IMR-90 (cell line): ENCODE measurements at regions not wholly inside any gene's neighbourhood (a gene's known extent, or its start where the extent isn't known, plus 50 kb on each side); places are given as distances from the start of the nearest gene placed in this dataset.

Source experiments
- ATAC-seq: fragments of 200-7000 bp; cut with Tn5 transposase; 2 replicates; pipeline ENCODE4 v1.9.1; 2020; ENCODE audit warnings: low read depth, mild to moderate bottlenecking, moderate library complexity
- BruUV-seq: library from RNA; stranded (reverse); fragments of 400-500 nt; replicated peaks from 2 replicates; lab custom pipeline; 2021; lab: Mats Ljungman, UMichigan
- CTCF ChIA-PET: fragments of 300-600 bp; formaldehyde crosslinking; extraction: SDS; loops from one replicate; lab custom pipeline; 2021; ENCODE audit warnings: antibody characterized with exemption; lab: Yijun Ruan, JAX
- POLR2A ChIA-PET: fragments of 300-600 bp; sonication (Branson Sonifier 250); formaldehyde crosslinking; loops from one replicate; lab custom pipeline; 2022; ENCODE audit warnings: antibody characterized with exemption; ENCODE audit not compliant: unreplicated experiment; lab: Charles Lee
- DNase-seq: peaks from one replicate; pipeline ENCODE4 v3.0.0; 2013
- H2AFZ ChIP-seq: replicated peaks from 2 replicates; pipeline ENCODE3; 2013; ENCODE audit warnings: low read length, mild to moderate bottlenecking; ENCODE audit not compliant: poor library complexity
- H2AK5ac ChIP-seq: 2 replicates; pipeline ENCODE4 v1.6.1; 2013; ENCODE audit warnings: low read depth, low read length, inconsistent platforms
- H2AK9ac ChIP-seq: replicated peaks from 2 replicates; pipeline ENCODE3; 2013; ENCODE audit warnings: mild to moderate bottlenecking, low read depth, low read length, moderate library complexity; ENCODE audit not compliant: poor library complexity
- H2BK120ac ChIP-seq: 2 replicates; pipeline ENCODE4 v1.6.1; 2013; ENCODE audit warnings: low read depth, low read length, inconsistent platforms
- H2BK15ac ChIP-seq: 3 replicates; pipeline ENCODE4 v1.6.1; 2013; ENCODE audit warnings: low read depth, low read length, inconsistent platforms
- H2BK20ac ChIP-seq: 2 replicates; pipeline ENCODE4 v1.6.1; 2013; ENCODE audit warnings: low read depth, mild to moderate bottlenecking, inconsistent platforms, low read length, moderate library complexity
- H2BK5ac ChIP-seq: 2 replicates; pipeline ENCODE4 v1.6.1; 2013; ENCODE audit warnings: mild to moderate bottlenecking, low read depth, low read length, inconsistent platforms; ENCODE audit not compliant: poor library complexity, severe bottlenecking
- H3K14ac ChIP-seq: replicated peaks from 2 replicates; pipeline ENCODE4 v1.6.1; 2013; ENCODE audit warnings: low read depth, low read length, inconsistent platforms
- H3K18ac ChIP-seq: 2 replicates; pipeline ENCODE4 v1.6.1; 2013; ENCODE audit warnings: low read depth, low read length, control low read depth
- H3K23ac ChIP-seq: 2 replicates; pipeline ENCODE4 v1.6.1; 2013; ENCODE audit warnings: low read depth, low read length, inconsistent platforms
- H3K27ac ChIP-seq: 2 replicates; pipeline ENCODE4 v1.5.1; 2013; ENCODE audit warnings: mild to moderate bottlenecking, control low read depth, low read length; ENCODE audit not compliant: insufficient read depth
- H3K27me3 ChIP-seq: 2 replicates; pipeline ENCODE4 v1.6.1; 2013; ENCODE audit warnings: low read length; ENCODE audit not compliant: control insufficient read depth, insufficient read depth
- H3K36me3 ChIP-seq: 2 replicates; pipeline ENCODE4 v1.6.1; 2013; ENCODE audit warnings: low read length, mixed read lengths; ENCODE audit not compliant: control insufficient read depth, insufficient read depth
- H3K4ac ChIP-seq: 2 replicates; pipeline ENCODE4 v1.6.1; 2013; ENCODE audit warnings: low read depth, low read length, inconsistent platforms
- H3K4me1 ChIP-seq: 2 replicates; pipeline ENCODE4 v1.6.1; 2013; ENCODE audit warnings: low read length, mixed read lengths; ENCODE audit not compliant: control insufficient read depth, insufficient read depth
- H3K4me2 ChIP-seq: 2 replicates; pipeline ENCODE4 v1.6.1; 2013; ENCODE audit warnings: low read depth, mild to moderate bottlenecking, control low read depth, low read length, moderate library complexity
- H3K4me3 ChIP-seq: 2 replicates; pipeline ENCODE4 v1.5.1; 2013; ENCODE audit warnings: low read depth, mild to moderate bottlenecking, control low read depth, low read length, moderate library complexity; ENCODE audit not compliant: insufficient read depth
- H3K56ac ChIP-seq: 2 replicates; pipeline ENCODE4 v1.6.1; 2013; ENCODE audit warnings: low read length, inconsistent platforms; ENCODE audit not compliant: insufficient read depth; ENCODE audit errors: extremely low read depth
- H3K79me1 ChIP-seq, 2 experiments: 2 replicates each; pipeline ENCODE4 v1.6.1; 2013; ENCODE audit warnings: low read length in 2 of 2, inconsistent platforms in 1 of 2, low read depth in 1 of 2
- H3K9ac ChIP-seq: 2 replicates; pipeline ENCODE4 v1.6.1; 2013; ENCODE audit warnings: low read depth, low read length, control low read depth
- H3K9me1 ChIP-seq: 2 replicates; pipeline ENCODE4 v1.6.1; 2013; ENCODE audit warnings: low read length, inconsistent platforms; ENCODE audit not compliant: insufficient read depth
- H3K9me3 ChIP-seq: 2 replicates; pipeline ENCODE4 v1.6.1; 2013; ENCODE audit warnings: low read length; ENCODE audit not compliant: control insufficient read depth, insufficient read depth
- H4K20me1 ChIP-seq: 2 replicates; pipeline ENCODE4 v1.6.1; 2013; ENCODE audit warnings: low read length, inconsistent platforms; ENCODE audit not compliant: insufficient read depth
- H4K5ac ChIP-seq: 2 replicates; pipeline ENCODE4 v1.6.1; 2013; ENCODE audit warnings: mild to moderate bottlenecking, low read depth, low read length, control low read depth
- H4K8ac ChIP-seq, 2 experiments: 2 replicates each; pipeline ENCODE4 v1.6.1; 2013; ENCODE audit warnings: low read depth in 2 of 2, low read length in 2 of 2, control low read depth in 1 of 2, inconsistent platforms in 1 of 2
- H4K91ac ChIP-seq: 2 replicates; pipeline ENCODE4 v1.6.1; 2013; ENCODE audit warnings: low read depth, low read length, inconsistent platforms; ENCODE audit not compliant: insufficient read depth
- BHLHE40 ChIP-seq: fragments of 150-350 bp; IDR thresholded peaks from 2 replicates; pipeline ENCODE4 v1.6.1; 2016; ENCODE audit warnings: mild to moderate bottlenecking, low read depth, low read length
- CEBPB ChIP-seq: IDR thresholded peaks from 2 replicates; pipeline ENCODE4 v1.6.1; 2012; ENCODE audit warnings: low read depth, low read length, improper control_type of control experiment
- ELK1 ChIP-seq: fragments of 150-350 bp; IDR thresholded peaks from 2 replicates; pipeline ENCODE4 v1.6.1; 2016; ENCODE audit warnings: low read depth, mild to moderate bottlenecking, low read length, moderate library complexity, borderline replicate concordance
- FOS ChIP-seq: fragments of 150-350 bp; IDR thresholded peaks from 2 replicates; pipeline ENCODE4 v1.6.1; 2016; ENCODE audit warnings: low read depth, low read length
- MAFK ChIP-seq: IDR thresholded peaks from 2 replicates; pipeline ENCODE4 v1.6.1; 2012; ENCODE audit warnings: low read depth, low read length, improper control_type of control experiment
- MAZ ChIP-seq: IDR thresholded peaks from 2 replicates; pipeline ENCODE4 v1.6.1; 2012; ENCODE audit warnings: low read depth, mild to moderate bottlenecking, low read length, improper control_type of control experiment, moderate library complexity, borderline replicate concordance
- NFE2L2 ChIP-seq: fragments of 150-350 bp; IDR thresholded peaks from 2 replicates; pipeline ENCODE4 v1.6.1; 2016; ENCODE audit warnings: low read depth, mild to moderate bottlenecking, low read length
- POLR2A ChIP-seq: IDR thresholded peaks from 2 replicates; pipeline ENCODE4 v1.6.1; 2012; ENCODE audit warnings: mild to moderate bottlenecking, low read depth, low read length
- RCOR1 ChIP-seq: IDR thresholded peaks from 2 replicates; pipeline ENCODE4 v1.6.1; 2012; ENCODE audit warnings: mild to moderate bottlenecking, low read length, improper control_type of control experiment; ENCODE audit not compliant: insufficient replicate concordance
- RFX5 ChIP-seq: IDR thresholded peaks from 2 replicates; pipeline ENCODE4 v1.8.0; 2012; ENCODE audit warnings: low read depth, mild to moderate bottlenecking, low read length, moderate library complexity
- USF2 ChIP-seq: fragments of 150-350 bp; IDR thresholded peaks from 2 replicates; pipeline ENCODE4 v1.6.1; 2017; ENCODE audit warnings: mild to moderate bottlenecking, antibody characterized with exemption, low read length, low read depth
- WGBS, 2 experiments: methylation state at CpG; one replicate each; pipeline versions ENCODE4 v1.1.5 to v1.1.7; 2013; ENCODE audit warnings: missing lambda C conversion rate in 2 of 2; ENCODE audit not compliant: insufficient read length in 1 of 2; ENCODE audit errors: extremely low coverage in 2 of 2; 5-methylcytosine and 5-hydroxymethylcytosine counted together
- dilution Hi-C: fragments of 300-500 bp; cut with HindIII; formaldehyde crosslinking; loops from one replicate; pipeline ENCODE4 v1.14.3; 2018; ENCODE audit warnings: low sequenced_read_pairs; ENCODE audit not compliant: unreplicated experiment
- in situ Hi-C: fragments of 300-500 bp; cut with MboI; formaldehyde crosslinking; loops from 3 replicates; pipeline ENCODE4 v1.14.3; 2019; ENCODE audit warnings: low sequenced_read_pairs, inconsistent platforms, mixed read lengths
- intact Hi-C: fragments of 100-400 bp; cut with micrococcal nuclease; formaldehyde crosslinking; loops from 2 replicates; pipeline ENCODE4 v1.10.0; 2022

GRCh38 chr6:150539568-150539967, 60.1 kb upstream of the PLEKHG1 start:
- BruUV-seq, result no TSS peak
- Histone ChIP-seq H2BK120ac (no peak overlapping the region), H4K5ac (no peak overlapping the region), H3K4me3 (no peak overlapping the region), H2BK20ac (no peak overlapping the region), H4K20me1 (no peaks in the 10 kb centered on the region), H3K9me1 (no peaks in the 10 kb centered on the region), H3K9me3 (no peaks in the 10 kb centered on the region), H3K4ac (no peak overlapping the region), H2AK9ac (no peak overlapping the region), H2AFZ (no peak overlapping the region), H3K56ac (no peak overlapping the region), H3K27me3 (peaks cover 1% of the 10 kb centered on the region; the same call in 1 of the 2 replicates), H2BK15ac (no peak overlapping the region), H2AK5ac (no peak overlapping the region), H3K4me1 (no peaks in the 10 kb centered on the region), H3K14ac (no peak overlapping the region), H3K18ac (no peak overlapping the region), H4K91ac (no peak overlapping the region), H3K9ac (no peak overlapping the region), H3K36me3 (no peaks in the 10 kb centered on the region), H3K23ac (no peak overlapping the region), H3K79me1 (no peaks in the 10 kb centered on the region), H2BK5ac (no peak overlapping the region), H4K8ac (no peak overlapping the region), H3K4me2 (no peak overlapping the region), H3K27ac (no peak overlapping the region)
- intact Hi-C loops (no loop called here), dilution Hi-C loops (no loop called here), in situ Hi-C loops (no loop called here)
- ChIA-PET CTCF (no interaction called here), POLR2A (no interaction called here)
- WGBS, 2 experiments, result no CpG with 5 or more reads among the region's 2 CpGs
- DNase-seq, result no peak
- no peak for ATAC-seq
- no peak for TF ChIP-seq RFX5
- TF ChIP-seq USF2, result no peak
- no peak for TF ChIP-seq RCOR1
- TF ChIP-seq CEBPB, result no peak
- no peak for TF ChIP-seq MAFK
- TF ChIP-seq ELK1, result no peak
- no peak for TF ChIP-seq MAZ
- no peak for TF ChIP-seq FOS
- TF ChIP-seq POLR2A, result no peak
- no peak for TF ChIP-seq NFE2L2
- TF ChIP-seq BHLHE40, result no peak
